Dermis microvascular lymphatic vessel endothelial cell (primary cell): ENCODE measurements at regions not wholly inside any gene's neighbourhood (a gene's known extent, or its start where the extent isn't known, plus 50 kb on each side); places are given as distances from the start of the nearest gene placed in this dataset.
"Not testable (repeated sequence)": the region's sequence is repeated elsewhere in the genome, so short reads cannot be mapped to it uniquely, and the experiment has no call there.

Source experiments
- DNase-seq, 2 donors: peaks; one replicate each; pipeline versions ENCODE4 v3.0.0 to v3.0.0-alpha.2; 2010; ENCODE audit warnings: low read depth in 2 of 2

DNA sequence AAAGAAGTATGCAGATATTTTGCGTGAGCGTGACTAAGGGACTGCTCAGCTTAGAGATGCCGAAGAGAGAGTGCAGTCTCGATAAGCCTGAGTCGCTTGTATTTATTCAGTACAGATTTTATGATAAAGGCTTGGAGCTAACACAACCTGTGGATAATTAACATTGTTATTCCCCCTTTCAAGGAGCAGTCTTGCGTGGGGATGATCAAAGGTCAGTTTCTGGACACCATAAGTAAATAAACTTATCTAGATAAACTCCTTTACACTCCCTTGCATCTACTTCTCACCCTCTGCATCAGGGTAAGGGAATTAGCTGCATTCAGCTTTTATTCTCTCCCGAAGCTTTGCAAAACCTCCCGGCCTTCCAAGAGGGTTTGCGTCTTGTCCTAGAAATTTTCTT lies 357.8 kb upstream of the ST8SIA4 start:
- DNase-seq: no peak

DNA sequence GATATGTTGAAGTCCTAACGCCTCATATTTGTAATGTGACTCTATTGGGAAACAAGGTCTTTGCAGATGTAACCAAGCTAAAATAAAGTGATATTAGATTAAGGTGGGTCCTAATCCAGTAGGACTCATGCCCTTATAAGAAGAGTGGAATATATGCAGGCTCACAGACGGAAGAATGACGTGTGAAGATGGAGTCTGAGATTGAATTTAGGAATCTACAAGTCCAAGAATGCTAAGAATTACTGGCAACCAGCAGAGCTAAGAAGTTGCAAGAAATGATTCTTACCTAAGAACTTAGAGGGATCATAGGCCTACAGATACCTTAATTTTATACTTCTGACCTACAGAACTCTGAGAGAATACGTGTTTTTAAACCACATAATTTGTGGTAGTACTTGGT lies 350.0 kb upstream of the ST8SIA4 start:
- no peak for DNase-seq

DNA sequence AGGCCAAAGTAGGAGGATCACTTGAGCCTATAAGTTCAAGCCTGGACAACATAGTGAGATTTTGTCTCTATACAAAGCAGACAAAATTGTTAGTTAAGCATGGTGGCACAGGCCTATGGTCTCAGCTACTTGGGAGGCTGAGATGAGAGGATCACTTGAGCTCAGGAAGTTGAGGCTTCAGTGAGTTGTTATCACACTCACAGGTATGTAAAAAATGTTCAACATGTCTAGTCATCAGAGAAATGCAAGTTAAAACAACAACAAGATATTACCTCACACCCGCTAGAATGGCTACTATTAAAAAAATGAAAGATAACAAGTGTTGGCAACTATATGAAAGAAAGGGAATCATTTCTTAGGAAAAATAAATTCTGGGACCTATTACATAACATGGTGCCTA lies 341.5 kb upstream of the ST8SIA4 start:
- no peak for DNase-seq

DNA sequence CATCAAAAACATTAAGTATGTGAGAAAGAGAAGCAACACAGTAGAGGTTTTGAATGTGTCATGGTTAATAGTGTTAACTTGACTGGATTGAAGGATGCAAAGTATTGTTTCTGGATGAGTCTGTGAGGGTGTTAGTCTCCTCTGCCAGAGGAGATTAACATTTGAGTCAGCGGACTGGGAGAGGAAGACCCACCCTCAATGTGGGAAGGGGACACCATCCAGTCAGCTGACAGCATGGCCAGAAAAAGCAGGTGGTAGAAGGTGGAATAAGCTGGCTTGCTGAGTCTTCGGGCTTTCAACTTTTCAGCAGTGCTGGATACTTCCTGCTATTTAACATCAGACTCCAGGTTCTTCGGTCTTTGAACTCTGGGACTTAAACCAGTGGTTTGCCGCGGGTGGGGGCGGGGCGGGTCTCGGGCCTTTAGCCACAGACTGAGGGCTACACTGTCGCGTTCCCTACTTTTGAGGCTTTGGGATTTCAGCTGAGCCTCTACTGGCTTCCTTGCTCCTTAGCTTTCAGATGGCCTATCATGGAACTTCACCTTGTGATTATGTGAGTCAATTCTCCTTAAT lies 309.9 kb upstream of the ST8SIA4 start:
- no peak for DNase-seq

DNA sequence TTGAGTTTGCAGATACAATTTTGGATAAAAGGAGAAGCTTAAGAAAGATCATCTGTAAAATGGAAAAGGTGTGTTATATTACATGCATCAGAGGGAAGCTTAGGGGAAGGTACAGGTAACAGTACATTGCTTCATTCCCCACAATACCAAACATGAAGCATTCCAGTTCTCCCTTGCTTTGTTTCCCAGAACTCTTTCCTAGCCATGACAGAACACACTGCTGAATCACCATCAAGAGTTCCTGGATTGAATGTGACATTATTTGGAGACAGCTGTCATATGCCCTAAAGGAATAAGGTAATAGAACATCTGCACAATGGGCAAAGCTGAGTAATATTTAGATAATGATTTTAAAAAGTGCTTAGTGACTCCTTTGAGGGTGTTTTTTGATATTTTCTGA lies 303.5 kb upstream of the ST8SIA4 start:
- DNase-seq: no peak

DNA sequence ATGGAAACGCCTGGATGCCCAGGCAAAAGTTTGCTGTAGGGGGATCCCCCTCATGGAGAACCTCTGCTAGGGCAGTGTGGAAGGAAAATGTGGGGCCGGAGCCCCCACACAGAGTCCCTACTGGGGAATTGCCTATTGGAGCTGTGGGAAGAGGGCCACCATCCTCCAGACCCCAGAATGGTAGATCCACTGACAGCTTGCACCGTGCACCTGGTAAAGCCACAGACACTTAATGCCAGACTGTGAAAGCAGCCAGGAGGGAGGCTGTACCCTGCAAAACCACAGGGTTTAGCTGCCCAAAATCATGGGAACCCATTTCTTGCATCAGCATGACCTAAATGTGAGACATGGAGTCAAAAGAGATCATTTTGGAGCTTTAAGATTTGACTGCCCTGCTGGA lies 302.0 kb upstream of the ST8SIA4 start:
- not testable (repeated sequence) for DNase-seq

DNA sequence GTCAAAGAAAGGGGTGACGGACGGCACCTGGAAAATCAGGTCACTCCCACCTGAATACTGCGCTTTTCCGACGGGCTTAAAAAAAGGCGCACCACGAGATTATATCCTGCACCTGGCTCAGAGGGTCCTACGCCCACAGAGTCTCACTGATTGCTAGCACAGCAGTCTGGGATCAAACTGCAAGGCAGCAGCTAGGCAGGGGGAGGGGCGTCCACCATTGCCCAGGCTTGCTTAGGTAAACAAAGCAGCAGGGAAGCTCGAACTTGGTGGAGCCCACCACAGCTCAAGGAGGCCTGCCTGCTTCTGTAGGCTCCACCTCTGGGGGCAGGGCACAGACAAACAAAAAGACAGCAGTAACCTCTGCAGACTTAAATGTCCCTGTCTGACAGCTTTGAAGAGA lies 277.3 kb upstream of the ST8SIA4 start:
- not testable (repeated sequence) for DNase-seq

DNA sequence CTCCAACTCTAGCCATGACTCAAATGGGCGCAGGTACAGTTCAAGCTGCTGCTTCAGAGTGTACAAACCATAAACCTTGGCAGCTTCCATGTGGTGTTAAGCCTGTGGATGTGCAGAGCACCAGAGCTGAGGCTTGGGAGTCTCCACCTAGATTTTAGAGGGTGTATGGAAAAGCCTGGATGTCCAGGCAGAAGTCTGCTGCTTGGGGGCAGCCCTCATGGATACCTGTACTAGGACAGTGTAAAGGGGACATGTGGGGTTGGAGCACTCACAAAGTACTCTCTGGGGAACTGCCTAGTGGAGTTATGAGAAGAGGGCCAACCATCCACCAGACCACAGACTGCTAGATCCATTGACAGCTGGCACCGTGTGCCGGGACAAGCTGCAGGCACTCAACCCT lies 273.5 kb upstream of the ST8SIA4 start:
- no peak for DNase-seq

DNA sequence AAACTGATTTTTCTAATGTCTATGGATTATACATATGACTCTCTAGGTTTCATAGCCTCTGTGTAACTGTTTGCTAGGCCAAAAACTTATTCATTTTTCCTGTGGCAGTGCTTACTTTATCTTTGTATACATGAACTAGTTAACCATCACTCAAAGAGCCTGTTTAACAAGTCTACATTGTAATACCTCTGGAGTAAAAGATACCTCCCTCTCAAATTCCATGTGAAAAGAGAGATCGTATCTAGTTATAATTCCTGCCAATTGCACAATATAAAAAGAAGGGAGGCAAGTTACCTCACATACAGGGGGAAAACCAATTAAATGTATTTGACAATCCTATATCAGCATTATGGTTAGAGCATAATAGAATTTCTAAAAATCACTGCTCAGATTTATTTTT lies 271.9 kb upstream of the ST8SIA4 start:
- DNase-seq: no peak

DNA sequence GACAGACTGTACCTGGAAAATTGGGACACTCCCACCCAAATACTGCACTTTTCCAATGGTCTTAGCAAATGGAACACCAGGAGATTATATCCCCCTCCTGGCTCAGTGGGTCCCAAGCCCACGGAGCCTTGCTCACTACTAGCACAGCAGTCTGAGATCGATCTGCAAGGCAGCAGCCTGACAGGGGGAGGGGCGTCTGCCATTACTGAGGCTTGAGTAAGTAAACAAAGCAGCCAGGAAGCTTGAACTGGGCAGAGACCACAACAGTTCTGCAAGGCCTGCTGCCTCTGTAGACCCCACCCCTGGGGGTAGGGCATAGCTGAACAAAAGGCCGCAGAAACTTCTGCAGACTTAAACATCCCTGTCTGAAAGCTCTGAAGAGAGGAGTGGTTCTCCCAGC lies 260.0 kb upstream of the ST8SIA4 start:
- DNase-seq: no peak

DNA sequence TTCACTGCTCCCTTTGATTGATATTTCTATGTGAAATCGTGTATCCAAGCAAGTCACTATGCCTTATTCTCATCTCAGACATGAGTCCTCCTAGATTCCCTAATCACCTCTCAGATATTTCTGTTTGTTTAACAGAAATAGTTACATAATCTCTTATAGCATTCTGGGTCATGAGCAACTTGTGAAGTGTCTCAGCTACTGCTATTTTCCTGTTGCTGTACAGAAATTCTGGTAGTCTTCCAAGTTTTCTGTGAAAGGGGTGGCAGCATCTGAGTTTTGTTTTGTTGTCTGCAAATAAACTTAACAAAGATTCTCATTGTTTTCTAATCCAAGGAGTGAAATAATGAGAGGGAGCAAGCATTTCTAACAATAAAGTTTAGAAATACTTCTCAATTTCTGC lies 256.9 kb upstream of the ST8SIA4 start:
- no peak for DNase-seq

DNA sequence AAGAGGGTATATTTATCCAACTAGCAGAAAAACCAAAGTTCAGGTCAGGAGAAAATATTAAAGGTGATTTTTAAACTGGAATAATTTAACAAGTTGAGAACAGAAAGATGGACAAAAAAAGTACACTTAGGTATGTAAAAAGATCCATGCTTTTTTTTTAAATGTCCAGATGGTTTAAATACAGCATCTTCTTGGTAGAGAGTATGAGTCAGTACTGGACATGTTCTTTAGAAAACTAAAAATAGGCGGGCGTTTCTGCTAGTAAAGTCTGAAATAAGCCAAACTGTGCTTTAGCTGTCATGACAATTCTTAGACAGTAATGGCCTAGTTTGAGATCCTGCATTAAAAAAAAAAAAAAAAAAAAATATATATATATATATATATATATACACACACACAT lies 255.9 kb upstream of the ST8SIA4 start:
- DNase-seq: no peak

DNA sequence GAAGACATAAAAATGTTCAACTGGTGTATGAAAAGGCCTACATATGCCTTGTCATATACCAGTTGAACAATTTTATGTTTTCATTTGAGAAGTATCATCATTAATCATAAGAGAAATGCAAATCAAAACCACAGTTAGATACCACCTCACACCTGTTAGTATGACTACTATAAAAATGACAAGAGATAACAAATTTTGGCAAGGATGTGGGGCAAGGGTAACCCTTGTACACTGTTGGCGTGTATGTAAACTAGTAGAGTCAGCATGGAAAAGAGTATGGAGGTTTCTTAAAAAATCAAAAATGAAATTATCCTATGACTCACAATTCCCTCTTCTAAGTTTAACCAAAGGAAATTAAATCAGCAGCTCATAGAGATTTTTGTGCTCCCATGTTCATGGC lies 250.4 kb upstream of the ST8SIA4 start:
- no peak for DNase-seq

DNA sequence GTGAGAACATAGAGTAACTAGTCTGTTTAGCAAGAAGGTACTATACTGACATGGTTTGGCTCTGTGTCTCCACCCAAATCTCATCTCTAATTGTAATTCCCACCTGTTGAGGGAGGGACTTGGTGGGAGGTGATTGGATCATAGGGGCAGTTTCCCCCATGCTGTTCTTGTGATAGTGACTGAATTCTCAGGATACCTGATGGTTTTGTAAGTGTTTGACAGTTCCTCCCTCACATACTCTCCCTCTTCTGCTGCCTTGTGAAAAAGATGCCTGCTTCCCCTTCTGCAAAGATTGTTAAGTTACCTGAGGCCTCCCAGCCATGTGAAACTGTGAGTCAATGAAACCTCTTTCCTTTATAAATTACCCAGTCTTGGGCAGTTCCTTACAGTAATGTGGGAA lies 240.4 kb upstream of the ST8SIA4 start:
- no peak for DNase-seq

DNA sequence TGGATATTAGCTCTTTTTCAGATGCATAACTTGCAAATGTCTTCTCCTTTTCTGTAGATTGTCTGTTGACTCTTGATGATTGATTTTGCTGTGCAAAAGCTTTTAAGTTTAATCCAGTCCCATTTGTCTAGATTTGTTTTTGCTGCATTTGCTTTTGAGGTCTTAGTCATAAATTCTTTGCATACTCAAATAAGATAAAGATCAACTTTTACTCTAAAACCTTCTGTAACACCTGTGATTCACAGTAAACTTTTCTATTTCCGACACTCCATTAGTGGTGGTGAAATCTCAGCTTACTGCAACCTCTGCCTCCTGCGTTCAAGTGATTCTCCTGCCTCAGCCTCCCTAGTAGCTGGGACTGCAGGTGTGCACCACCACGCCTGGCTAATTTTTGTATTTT lies 239.0 kb upstream of the ST8SIA4 start:
- no peak for DNase-seq

DNA sequence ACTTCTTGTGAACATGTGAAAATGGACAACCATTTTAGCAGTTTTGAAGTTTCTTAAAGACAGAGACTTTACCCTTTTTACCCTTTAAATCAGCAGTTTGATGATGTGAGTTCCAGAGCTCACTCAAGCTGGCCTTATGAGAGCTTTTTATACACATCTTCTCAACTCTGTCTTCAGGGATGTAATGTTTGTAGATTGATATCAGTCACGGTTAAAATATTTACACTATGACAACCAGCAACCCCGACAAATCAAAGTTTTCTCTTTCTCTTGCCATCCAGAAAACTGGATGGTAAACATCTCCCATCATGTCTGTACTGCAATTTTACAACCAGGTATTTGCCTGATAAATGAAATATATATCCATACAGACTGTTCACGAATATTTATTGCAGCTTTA lies 233.4 kb upstream of the ST8SIA4 start:
- DNase-seq: no peak

DNA sequence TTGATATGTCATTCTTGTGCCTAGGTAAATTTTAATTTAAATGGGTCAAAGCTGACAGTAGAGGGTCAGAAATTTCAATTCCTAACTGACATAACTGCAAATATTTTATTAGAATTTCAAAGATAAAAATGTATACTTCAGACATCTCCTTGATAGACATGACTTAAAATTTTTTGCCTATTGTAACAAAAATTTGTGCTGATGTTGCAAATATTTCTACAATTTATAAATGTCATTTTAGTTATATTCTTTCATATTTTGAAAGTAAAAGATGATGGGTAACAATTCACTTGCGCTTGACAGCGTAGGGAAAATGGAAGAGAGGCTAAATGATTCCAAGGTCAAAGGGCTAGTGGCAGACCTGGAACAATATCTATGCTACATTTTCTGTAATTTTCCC lies 220.3 kb upstream of the ST8SIA4 start:
- no peak for DNase-seq

DNA sequence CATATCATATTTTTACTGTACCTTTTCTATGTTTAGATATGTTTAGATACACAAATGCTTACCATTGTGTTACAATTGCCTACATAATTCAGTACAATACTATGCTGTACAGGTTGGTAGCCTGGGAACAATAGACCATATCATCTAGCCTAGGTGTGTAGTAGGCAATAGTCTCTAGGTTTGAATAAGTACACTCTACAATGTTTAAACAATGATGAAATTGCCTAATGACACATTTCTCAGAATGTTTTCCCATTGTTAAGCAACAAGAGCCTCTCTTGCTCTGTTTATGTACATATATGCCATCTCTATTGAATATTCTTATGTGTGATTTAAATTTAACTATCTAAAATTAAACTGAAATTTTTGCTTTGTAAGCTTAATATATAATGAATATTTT lies 209.6 kb upstream of the ST8SIA4 start:
- DNase-seq: no peak

DNA sequence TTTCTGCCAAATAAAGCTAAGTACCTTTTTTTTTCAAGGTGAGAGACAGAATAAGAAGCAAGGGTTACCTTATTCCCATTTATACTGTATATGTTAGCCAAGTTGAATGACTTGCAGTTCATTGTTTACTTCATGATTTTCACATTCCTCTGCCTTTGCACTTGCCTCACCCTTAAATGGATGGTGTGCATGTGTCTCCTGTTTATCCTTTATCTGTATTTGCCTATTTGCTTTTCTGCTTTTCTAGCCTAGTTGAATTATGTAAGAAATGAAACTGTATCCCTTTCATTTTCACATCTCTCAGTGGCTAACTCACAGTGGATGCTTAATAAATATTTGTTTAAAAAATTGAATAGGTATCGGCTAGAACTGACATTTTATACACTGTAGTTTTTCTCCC lies 200.8 kb upstream of the ST8SIA4 start:
- DNase-seq: no peak

DNA sequence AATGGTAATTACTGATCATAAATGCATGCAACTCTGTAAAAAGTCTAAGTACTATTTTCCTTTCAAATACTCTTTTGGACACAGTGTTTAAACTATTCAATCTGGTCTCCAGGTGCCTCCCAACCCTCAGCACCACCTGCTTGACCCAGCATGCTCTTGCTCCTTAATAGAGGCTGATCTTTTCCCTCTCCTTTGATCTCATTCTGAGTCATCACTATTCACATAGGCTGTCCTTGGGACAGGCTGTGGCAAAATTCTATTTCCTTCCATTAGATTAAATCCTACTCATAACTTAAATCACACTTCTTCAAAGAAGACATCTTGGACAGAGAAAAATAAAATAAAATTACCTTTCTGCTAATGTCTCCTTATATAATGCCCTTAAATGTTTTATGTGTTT lies 199.4 kb upstream of the ST8SIA4 start:
- no peak for DNase-seq

DNA sequence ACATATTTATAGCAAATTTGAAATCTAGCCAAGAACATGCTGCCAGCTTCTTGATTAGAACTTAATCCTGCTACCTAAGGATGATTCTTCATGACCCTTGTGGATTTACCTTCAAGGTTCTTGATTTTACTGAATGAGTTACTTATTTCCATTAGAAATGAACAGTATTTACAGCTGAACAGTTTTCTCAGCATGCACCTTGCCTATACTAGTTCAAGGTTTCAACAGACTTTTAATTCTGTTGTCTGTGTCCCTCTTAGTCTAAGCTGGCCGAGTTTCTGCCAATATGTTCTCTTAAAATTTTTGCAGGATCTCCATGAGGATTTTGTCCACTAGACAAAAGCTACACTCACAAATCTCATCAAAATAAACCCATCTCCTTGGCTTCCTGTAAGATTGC lies 188.8 kb upstream of the ST8SIA4 start:
- no peak for DNase-seq

DNA sequence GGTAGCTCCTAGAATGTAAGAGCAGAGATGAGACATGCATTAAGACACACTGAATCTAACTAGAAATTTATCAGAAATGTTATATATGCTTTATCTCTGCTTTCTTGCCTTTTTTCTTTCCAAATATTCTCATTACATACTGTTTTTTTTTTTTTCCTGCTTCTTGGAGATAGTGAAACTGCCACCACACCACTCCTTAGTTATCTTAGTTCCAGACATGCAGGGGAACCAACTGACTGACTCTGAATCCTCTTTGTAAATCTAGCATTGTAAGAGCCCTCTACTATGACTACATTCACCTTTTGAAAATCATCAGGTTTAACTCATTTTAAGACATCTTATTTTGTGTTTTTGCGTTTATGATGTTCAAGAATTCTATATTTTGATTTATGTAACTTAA lies 181.3 kb upstream of the ST8SIA4 start:
- no peak for DNase-seq

DNA sequence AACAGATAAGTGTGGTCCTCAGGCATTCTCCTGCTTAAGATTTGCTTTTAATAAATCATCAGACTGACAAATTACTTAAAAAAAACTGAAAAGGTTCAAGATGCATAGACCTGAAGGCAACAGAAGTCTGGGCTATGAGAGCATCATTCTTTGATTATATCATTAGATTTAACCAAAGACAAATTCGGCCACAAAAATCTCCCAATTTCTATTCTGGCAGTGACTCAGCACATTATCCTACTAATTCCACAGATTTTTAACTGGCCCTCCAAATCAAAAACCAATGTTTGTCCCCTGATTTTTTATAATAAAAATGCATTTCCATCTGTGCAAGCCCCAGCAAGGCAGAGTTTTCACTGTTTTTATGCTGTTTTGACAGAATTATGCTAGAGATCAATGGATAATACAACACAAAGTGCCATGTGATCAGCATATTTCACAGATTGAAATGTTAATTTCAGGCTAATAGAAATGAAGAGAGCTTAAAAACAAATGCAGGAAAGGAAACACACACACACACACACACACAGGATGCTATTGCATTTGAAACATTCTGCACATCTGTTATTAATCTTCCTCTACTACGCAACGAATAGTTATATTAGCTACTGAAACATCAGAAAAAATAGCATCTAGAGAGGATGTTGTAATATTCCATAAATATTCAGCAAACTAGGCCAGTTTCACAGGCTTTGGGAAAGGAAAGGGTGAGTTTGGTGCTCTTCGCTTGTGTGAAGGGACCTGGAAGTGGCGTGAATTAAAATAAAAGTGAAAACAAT lies 177.6 kb upstream of the ST8SIA4 start:
- no peak for DNase-seq

DNA sequence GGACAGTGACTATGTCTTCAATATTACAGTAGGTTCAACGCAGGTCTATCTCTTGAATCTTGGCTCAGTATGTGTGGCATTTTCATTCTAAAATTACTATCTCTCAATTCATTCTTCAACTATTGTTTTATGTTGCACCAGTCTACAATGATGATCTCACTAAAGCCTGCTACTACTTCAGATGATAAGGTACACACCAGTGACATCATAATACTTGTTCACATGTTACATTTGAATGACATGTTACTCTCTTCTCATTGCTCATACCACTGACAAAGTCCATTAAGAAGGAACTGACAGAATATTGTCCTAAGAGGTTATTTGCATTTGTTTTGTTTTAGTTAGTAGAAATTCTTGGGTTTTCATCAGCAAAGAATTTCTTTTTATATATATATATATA lies 165.2 kb upstream of the ST8SIA4 start:
- DNase-seq: no peak
